ENCODE measurements at regions not wholly inside any gene's neighbourhood (a gene's known extent, or its start where the extent isn't known, plus 50 kb on each side); places are given as distances from the start of the nearest gene placed in this dataset.

DNA sequence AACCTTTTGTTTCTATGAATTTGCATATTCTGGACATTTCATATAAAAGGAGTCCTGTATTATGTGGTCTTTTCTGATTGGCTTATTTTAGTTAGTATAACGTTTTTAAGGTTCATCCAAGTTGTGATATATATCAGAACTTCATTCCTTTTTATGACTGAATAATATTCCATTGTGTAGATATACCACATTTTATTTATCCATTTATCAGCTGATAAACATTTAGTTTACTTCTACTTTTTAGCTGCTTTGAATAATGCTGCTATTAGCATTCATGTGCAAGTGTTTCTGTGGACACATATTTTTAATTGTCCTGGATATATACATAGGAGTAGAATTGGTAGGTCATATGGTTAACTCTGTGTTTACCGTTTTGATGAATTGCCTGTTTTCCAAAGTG is 498.5 kb upstream of the ADAMTS9 start:
- DNase-seq (ENCODE audit: low read depth): no peak
- Histone ChIP-seq H3K36me3 (ENCODE audit: control insufficient read depth, insufficient read depth, low read length) (no peaks in the 10 kb centered on the region), H3K4me3 (ENCODE audit: low read depth, low read length) (no peak overlapping the region), H3K27me3 (ENCODE audit: control insufficient read depth, insufficient read depth, low read length) (no peaks in the 10 kb centered on the region)
- ChIA-PET CTCF (no interaction called here), POLR2A (no interaction called here)
- TF ChIP-seq CTCF (IDR thresholded peaks at IDR 0.05; ENCODE audit: insufficient read depth, low read depth, low read length): no peak

DNA sequence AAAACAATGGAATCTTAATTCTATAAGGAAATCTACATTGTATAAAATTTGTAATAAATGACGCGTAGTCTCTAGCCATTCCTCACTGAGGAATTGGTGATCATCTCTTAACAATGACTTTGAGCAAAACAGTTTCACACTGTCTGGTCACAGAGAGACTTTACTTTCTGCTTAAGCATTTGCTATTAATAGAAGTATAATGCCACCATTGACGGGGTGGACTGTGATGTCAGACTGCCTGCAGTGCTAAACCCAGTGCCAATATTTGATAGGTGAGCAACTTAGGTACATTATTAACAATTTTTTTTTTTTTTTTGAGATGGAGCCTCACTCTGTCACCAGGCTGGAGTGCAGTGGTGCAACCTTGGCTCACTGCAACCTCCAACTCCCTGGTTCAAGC is 494.9 kb upstream of the ADAMTS9 start:
- POLR2A ChIA-PET: no interaction called here
- Histone ChIP-seq H3K27me3 (ENCODE audit: control insufficient read depth, insufficient read depth, low read length) (no peaks in the 10 kb centered on the region), H3K36me3 (ENCODE audit: control insufficient read depth, insufficient read depth, low read length) (no peaks in the 10 kb centered on the region), H3K4me3 (ENCODE audit: low read depth, low read length) (no peak overlapping the region)
- no peak for TF ChIP-seq CTCF (IDR thresholded peaks at IDR 0.05; ENCODE audit: insufficient read depth, low read depth, low read length)
- DNase-seq (ENCODE audit: low read depth): no peak
- CTCF ChIA-PET: no interaction called here

DNA sequence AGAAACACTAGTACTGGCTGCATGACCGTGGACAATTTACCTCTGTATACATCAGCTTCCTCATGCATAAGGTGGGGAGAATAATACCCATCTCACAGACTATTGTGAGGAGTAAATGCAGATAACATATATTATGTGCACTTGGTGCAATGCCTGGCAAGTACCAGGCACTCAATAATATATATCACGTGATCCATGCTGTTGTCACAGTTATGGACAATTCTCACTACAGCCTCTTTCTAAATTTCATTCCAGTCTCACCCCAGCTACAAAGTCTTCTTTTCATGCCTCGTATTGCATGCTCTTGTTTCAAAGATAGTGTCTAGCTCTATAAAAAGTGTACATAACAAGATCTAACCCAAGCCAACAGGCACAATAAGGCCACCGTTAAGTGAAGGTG is 494.3 kb upstream of the ADAMTS9 start:
- Histone ChIP-seq H3K4me3 (ENCODE audit: low read depth, low read length) (no peak overlapping the region), H3K27me3 (ENCODE audit: control insufficient read depth, insufficient read depth, low read length) (no peaks in the 10 kb centered on the region), H3K36me3 (ENCODE audit: control insufficient read depth, insufficient read depth, low read length) (no peaks in the 10 kb centered on the region)
- no peak for TF ChIP-seq CTCF (IDR thresholded peaks at IDR 0.05; ENCODE audit: insufficient read depth, low read depth, low read length)
- ChIA-PET POLR2A (no interaction called here), CTCF (interaction anchor here (0.7 kb wide), 1 partner anchor 374 kb away, joined by 3 read pairs; no protein-coding TSS in a partner anchor)
- DNase-seq (ENCODE audit: low read depth): no peak

GRCh38 chr3:65181391-65181871 is 493.6 kb upstream of the ADAMTS9 start:
- POLR2A ChIA-PET: no interaction called here
- H3K36me3 ChIP-seq (ENCODE audit: control insufficient read depth, insufficient read depth, low read length): no peaks in the 10 kb centered on the region
- CTCF ChIA-PET: interaction anchor here (0.6 to 0.7 kb wide), 3 partner anchors 373 to 838 kb away, joined by 3 read pairs; no protein-coding TSS in a partner anchor
- no peak for TF ChIP-seq CTCF (IDR thresholded peaks at IDR 0.05; ENCODE audit: insufficient read depth, low read depth, low read length)
- no peak for DNase-seq (ENCODE audit: low read depth)
- H3K27me3 ChIP-seq (ENCODE audit: control insufficient read depth, insufficient read depth, low read length): no peaks in the 10 kb centered on the region
- H3K4me3 ChIP-seq (ENCODE audit: low read depth, low read length): no peak overlapping the region

GRCh38 chr3:65178703-65179102 is 490.9 kb upstream of the ADAMTS9 start:
- Histone ChIP-seq H3K4me3 (ENCODE audit: low read depth, low read length) (no peak overlapping the region), H3K27me3 (ENCODE audit: control insufficient read depth, insufficient read depth, low read length) (no peaks in the 10 kb centered on the region), H3K36me3 (ENCODE audit: control insufficient read depth, insufficient read depth, low read length) (no peaks in the 10 kb centered on the region)
- DNase-seq (ENCODE audit: low read depth): no peak
- ChIA-PET CTCF (interaction anchor here (0.6 kb wide), 1 partner anchor 8 kb away, joined by 3 read pairs; no protein-coding TSS in a partner anchor), POLR2A (no interaction called here)
- no peak for TF ChIP-seq CTCF (IDR thresholded peaks at IDR 0.05; ENCODE audit: insufficient read depth, low read depth, low read length)

All from BJ (cell line).